Liver (tissue), 3 donors: ENCODE measurements at regions not wholly inside any gene's neighbourhood (a gene's known extent, or its start where the extent isn't known, plus 50 kb on each side); places are given as distances from the start of the nearest gene placed in this dataset.

Experiments
- CTCF ChIP-seq: fragments of 150-350 bp; IDR thresholded peaks from 2 replicates; pipeline ENCODE4 v1.5.1; 2017; ENCODE audit warnings: improper control_type of control experiment, low read depth, low read length; ENCODE audit not compliant: missing input control
- HNF4A ChIP-seq, 2 donors: conservative IDR thresholded peaks; 2 replicates each; pipeline ENCODE4 v1.6.1; 2016; ENCODE audit warnings: antibody characterized with exemption in 2 of 2, mild to moderate bottlenecking in 2 of 2
- HNF4G ChIP-seq: IDR thresholded peaks from 2 replicates; pipeline ENCODE4 v1.6.1; 2016; ENCODE audit warnings: antibody characterized with exemption
- SP1 ChIP-seq: IDR thresholded peaks from 2 replicates; pipeline ENCODE4 v1.6.1; 2018; ENCODE audit warnings: antibody characterized with exemption, mild to moderate bottlenecking
- TAF1 ChIP-seq: conservative IDR thresholded peaks from 2 replicates; pipeline ENCODE4 v1.6.1; 2016; ENCODE audit warnings: antibody characterized with exemption, mild to moderate bottlenecking
- YY1 ChIP-seq: IDR thresholded peaks from 2 replicates; pipeline ENCODE4 v1.6.1; 2016; ENCODE audit warnings: antibody characterized with exemption, mild to moderate bottlenecking
- donor health status: healthy.
- donor health status: healthy.

- TF ChIP-seq YY1 (no peak), HNF4G (no peak), CTCF (no peak), HNF4A (conservative IDR thresholded peaks at IDR 0.05) (no peak), SP1 (no peak), TAF1 (no peak)
Observed at GRCh38 chr20:10855778-10856177, 182.0 kb upstream of the JAG1 start.
